Astrocyte (in vitro differentiated cells and primary cell): ENCODE measurements at regions not wholly inside any gene's neighbourhood (a gene's known extent, or its start where the extent isn't known, plus 50 kb on each side); places are given as distances from the start of the nearest gene placed in this dataset.
A peak's percentile ranks its signal among the peaks of the same experiment; 100 is the strongest.
"Not testable (repeated sequence)": the region's sequence is repeated elsewhere in the genome, so short reads cannot be mapped to it uniquely, and the experiment has no call there.

ENCODE experiments used
- DNase-seq: peaks from one replicate; pipeline ENCODE4 v3.0.0-alpha.2; 2010; ENCODE audit warnings: low read depth
- FAIRE-seq: peaks from 2 replicates; lab custom pipeline; 2011; peaks lifted over from hg19 to GRCh38; lab: Jason Lieb, UNC
- H2AFZ ChIP-seq: 2 replicates; pipeline ENCODE4 v1.6.0; 2012; ENCODE audit warnings: low read depth, low read length, inconsistent platforms
- H3K27ac ChIP-seq: 2 replicates; pipeline ENCODE4 v1.5.1; 2011; ENCODE audit warnings: low read depth, low read length, inconsistent platforms
- H3K27me3 ChIP-seq: 2 replicates; pipeline ENCODE4 v1.6.0; 2011; ENCODE audit warnings: low read length, inconsistent platforms; ENCODE audit not compliant: insufficient read depth
- H3K36me3 ChIP-seq: 2 replicates; pipeline ENCODE4 v1.5.1; 2011; ENCODE audit warnings: low read length, inconsistent platforms; ENCODE audit not compliant: insufficient read depth
- H3K4me1 ChIP-seq: 2 replicates; pipeline ENCODE4 v1.5.1; 2011; ENCODE audit warnings: low read length, inconsistent platforms; ENCODE audit not compliant: insufficient read depth
- H3K4me2 ChIP-seq: 2 replicates; pipeline ENCODE4 v1.6.0; 2012; ENCODE audit warnings: low read length, inconsistent platforms
- H3K4me3 ChIP-seq: 2 replicates; pipeline ENCODE4 v1.5.1; 2011; ENCODE audit warnings: low read depth, mild to moderate bottlenecking, low read length, inconsistent platforms; ENCODE audit not compliant: insufficient read depth
- H3K79me2 ChIP-seq: 2 replicates; pipeline ENCODE4 v1.6.0; 2012; ENCODE audit warnings: mild to moderate bottlenecking, low read length, inconsistent platforms; ENCODE audit not compliant: insufficient read depth
- H3K9ac ChIP-seq: 2 replicates; pipeline ENCODE4 v1.6.0; 2012; ENCODE audit warnings: mild to moderate bottlenecking, low read length, inconsistent platforms
- H3K9me3 ChIP-seq: 2 replicates; pipeline ENCODE4 v1.5.1; 2012; ENCODE audit warnings: low read depth, mild to moderate bottlenecking, low read length, inconsistent platforms; ENCODE audit not compliant: insufficient read depth
- H4K20me1 ChIP-seq: 2 replicates; pipeline ENCODE4 v1.6.0; 2012; ENCODE audit warnings: low read length, inconsistent platforms; ENCODE audit not compliant: insufficient read depth
- H3K27ac Mint-ChIP-seq: one replicate; pipeline ENCODE4 v1.8.0; 2021; ENCODE audit warnings: mild to moderate bottlenecking, mixed read lengths; ENCODE audit not compliant: unreplicated experiment
- H3K27me3 Mint-ChIP-seq: one replicate; pipeline ENCODE4 v1.8.0; 2021; ENCODE audit warnings: low read depth, mixed read lengths; ENCODE audit not compliant: unreplicated experiment
- H3K36me3 Mint-ChIP-seq: one replicate; pipeline ENCODE4 v1.8.0; 2021; ENCODE audit warnings: low read depth, mixed read lengths; ENCODE audit not compliant: unreplicated experiment
- H3K4me1 Mint-ChIP-seq: one replicate; pipeline ENCODE4 v1.8.0; 2021; ENCODE audit warnings: low read depth, mixed read lengths; ENCODE audit not compliant: unreplicated experiment
- H3K4me3 Mint-ChIP-seq: one replicate; pipeline ENCODE4 v1.8.0; 2021; ENCODE audit warnings: mild to moderate bottlenecking, moderate library complexity, mixed read lengths; ENCODE audit not compliant: unreplicated experiment
- H3K9me3 Mint-ChIP-seq: one replicate; pipeline ENCODE4 v1.8.0; 2021; ENCODE audit warnings: mild to moderate bottlenecking, mixed read lengths; ENCODE audit not compliant: unreplicated experiment
- CTCF ChIP-seq: IDR thresholded peaks from 2 replicates; pipeline ENCODE4 v1.5.1; 2011; ENCODE audit warnings: low read depth, mild to moderate bottlenecking, inconsistent platforms, low read length, moderate library complexity; ENCODE audit not compliant: insufficient read depth
- EZH2 ChIP-seq: IDR thresholded peaks from 2 replicates; pipeline ENCODE4 v1.6.1; 2012; ENCODE audit warnings: mild to moderate bottlenecking, low read length, inconsistent platforms; ENCODE audit not compliant: insufficient read depth

DNA sequence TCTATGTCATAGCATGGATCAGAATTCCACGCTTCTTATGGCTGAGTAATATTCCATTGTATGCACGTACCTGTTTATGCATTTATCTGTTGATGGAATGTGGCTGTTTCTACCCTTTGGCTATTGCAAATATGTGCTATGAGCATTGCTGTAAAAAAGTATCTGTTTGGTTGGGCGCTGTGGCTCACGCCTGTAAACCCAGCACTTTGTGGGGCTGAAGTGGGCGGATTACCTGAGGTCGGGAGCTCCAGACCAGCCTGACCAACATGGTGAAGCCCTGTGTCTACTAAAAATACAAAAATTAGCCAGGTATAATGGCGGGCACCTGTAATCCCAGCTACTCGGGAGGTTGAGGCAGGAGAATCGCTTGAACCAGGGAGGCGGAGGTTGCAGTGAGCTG lies 182.4 kb downstream of the BCAS1 start:
- Histone ChIP-seq H3K4me1 (peaks cover 20% of the 10 kb centered on the region), H3K36me3 (no peaks in the 10 kb centered on the region), H3K4me2 (no peak overlapping the region), H2AFZ (no peak overlapping the region), H3K79me2 (no peaks in the 10 kb centered on the region), H4K20me1 (no peaks in the 10 kb centered on the region), H3K4me3 (no peak overlapping the region), H3K27ac (no peak overlapping the region), H3K9ac (no peak overlapping the region), H3K9me3 (no peaks in the 10 kb centered on the region), H3K27me3 (no peaks in the 10 kb centered on the region)
- no peaks in the 10 kb centered on the region for H3K9me3 Mint-ChIP-seq
- no peak overlapping the region for H3K4me3 Mint-ChIP-seq
- H3K27me3 Mint-ChIP-seq, result no peaks in the 10 kb centered on the region
- TF ChIP-seq EZH2 (no peak), CTCF (no peak)
- H3K27ac Mint-ChIP-seq, result no peak overlapping the region
- H3K4me1 Mint-ChIP-seq, result peaks cover 8% of the 10 kb centered on the region
- no peak for FAIRE-seq
- no peaks in the 10 kb centered on the region for H3K36me3 Mint-ChIP-seq
- DNase-seq, result no peak

DNA sequence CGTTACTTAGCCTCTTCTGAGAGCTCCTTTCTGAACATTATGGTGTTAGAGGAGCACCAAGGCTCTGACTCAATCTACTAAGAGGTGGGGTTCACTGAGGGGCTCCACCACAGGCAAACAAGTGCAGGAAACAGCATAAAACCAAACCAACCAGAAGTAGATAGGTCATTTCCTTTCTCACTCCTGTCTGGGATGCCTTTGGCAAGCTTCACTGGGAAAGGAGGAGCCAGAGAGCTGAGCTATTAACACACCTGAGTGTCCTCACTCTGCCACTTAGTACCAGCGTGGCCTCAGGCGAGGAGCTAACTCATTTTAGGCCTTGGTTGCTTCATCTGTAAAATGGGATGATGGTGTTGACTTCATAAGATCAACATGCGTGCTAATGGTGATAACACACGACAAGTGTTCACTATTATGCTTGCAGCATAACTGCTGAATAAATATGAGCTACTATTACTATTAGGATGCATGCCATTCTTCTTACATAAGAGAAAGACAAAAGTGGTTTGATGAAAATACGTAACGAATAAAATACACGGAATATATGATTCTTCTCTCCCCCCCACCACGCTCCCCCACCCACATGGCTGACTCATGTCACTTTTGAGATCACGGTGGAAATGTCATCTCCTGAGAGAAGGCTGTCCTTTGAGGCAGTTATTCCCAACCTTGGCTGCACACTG lies 185.4 kb downstream of the BCAS1 start:
- H3K36me3 Mint-ChIP-seq, result no peaks in the 10 kb centered on the region
- Histone ChIP-seq H3K4me1 (peaks cover 9% of the 10 kb centered on the region), H2AFZ (no peak overlapping the region), H3K4me3 (no peak overlapping the region), H3K9me3 (no peaks in the 10 kb centered on the region), H3K27me3 (no peaks in the 10 kb centered on the region), H3K27ac (peak overlapping the region; percentile 74), H3K4me2 (peak overlapping the region; percentile 39), H3K36me3 (no peaks in the 10 kb centered on the region), H3K9ac (peak overlapping the region; percentile 51), H4K20me1 (no peaks in the 10 kb centered on the region), H3K79me2 (no peaks in the 10 kb centered on the region)
- FAIRE-seq, result no peak
- H3K27ac Mint-ChIP-seq, result no peak overlapping the region
- H3K4me1 Mint-ChIP-seq, result peaks cover 7% of the 10 kb centered on the region
- H3K9me3 Mint-ChIP-seq, result no peaks in the 10 kb centered on the region
- DNase-seq, result no peak
- no peaks in the 10 kb centered on the region for H3K27me3 Mint-ChIP-seq
- no peak overlapping the region for H3K4me3 Mint-ChIP-seq
- no peak for TF ChIP-seq EZH2
- no peak for TF ChIP-seq CTCF

DNA sequence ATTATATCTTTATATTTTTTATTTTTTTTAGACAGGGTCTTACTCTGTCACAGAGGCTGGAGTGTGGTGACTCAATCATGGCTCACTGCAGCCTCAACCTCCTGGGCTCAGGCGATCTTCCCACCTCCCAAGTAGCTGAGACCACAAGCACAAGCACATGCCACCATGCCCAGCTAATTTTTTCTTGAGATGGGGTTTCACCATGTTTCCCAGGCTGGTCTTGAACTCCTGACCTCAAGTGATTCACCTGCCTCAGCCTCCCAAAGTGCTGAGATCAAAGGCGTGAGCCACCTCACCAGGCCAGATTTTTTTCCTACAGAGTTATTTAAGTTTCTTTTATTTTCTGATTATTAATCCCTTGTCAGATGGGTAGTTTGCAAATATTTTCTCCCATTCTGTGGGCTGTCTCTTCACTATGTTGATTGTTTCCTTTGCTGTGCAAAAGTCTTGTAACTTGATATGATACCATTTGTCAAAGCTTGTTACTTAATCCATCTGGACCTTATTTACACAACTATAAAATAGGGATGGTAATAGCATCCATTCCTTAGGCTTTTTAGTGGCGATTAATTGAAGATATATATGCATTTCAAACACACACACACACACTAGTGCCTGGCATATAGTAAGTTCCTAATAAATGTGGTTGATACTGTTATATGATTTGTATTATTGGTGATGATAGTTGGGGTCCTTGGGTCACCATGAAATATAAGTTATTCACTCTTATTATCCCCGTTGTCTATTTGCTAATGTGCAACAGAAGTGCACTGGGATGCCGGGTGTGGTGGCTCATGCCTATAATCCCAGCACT lies 187.1 kb downstream of the BCAS1 start:
- Histone ChIP-seq H3K9me3 (no peaks in the 10 kb centered on the region), H3K4me1 (peaks cover 9% of the 10 kb centered on the region), H3K4me3 (no peak overlapping the region), H3K27ac (peak overlapping the region; percentile 74), H3K27me3 (no peaks in the 10 kb centered on the region), H4K20me1 (no peaks in the 10 kb centered on the region), H3K36me3 (no peaks in the 10 kb centered on the region), H3K9ac (peak overlapping the region; percentile 40), H2AFZ (no peak overlapping the region), H3K79me2 (no peaks in the 10 kb centered on the region), H3K4me2 (peak overlapping the region; percentile 1)
- FAIRE-seq, result no peak
- Mint-ChIP-seq H3K27me3 (no peaks in the 10 kb centered on the region), H3K27ac (peak overlapping the region; percentile 55), H3K9me3 (no peaks in the 10 kb centered on the region), H3K36me3 (no peaks in the 10 kb centered on the region), H3K4me1 (peaks cover 9% of the 10 kb centered on the region), H3K4me3 (no peak overlapping the region)
- TF ChIP-seq CTCF (no peak), EZH2 (no peak)
- peak; percentile 88 for DNase-seq

DNA sequence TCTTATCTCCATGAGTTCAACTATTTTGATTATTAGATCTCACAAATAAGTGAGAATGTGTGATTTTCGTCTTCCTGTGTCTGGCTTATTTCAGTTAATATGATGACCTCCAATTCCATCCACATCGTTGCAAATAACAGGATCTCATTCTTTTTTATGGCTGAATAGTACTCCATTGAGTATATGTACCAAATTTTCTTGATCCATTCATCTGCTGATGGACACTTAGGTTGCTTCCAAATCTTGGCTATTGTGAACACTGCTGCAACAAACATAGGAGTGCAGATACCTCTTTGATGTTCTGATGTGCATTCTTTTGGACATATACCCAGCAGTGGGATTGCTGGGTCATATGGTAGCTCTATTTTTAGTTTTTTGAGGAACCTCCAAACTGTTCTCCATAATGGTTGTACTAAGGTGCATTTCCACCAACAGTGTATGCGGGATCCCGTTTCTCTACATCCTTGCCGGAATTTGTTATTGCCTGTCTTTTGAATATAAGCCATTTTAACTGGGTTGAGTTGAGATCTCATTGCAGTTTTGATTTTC lies 187.9 kb downstream of the BCAS1 start:
- not testable (repeated sequence) for H3K4me2 ChIP-seq, H3K36me3 ChIP-seq, H3K4me1 ChIP-seq, DNase-seq, H3K4me1 Mint-ChIP-seq, FAIRE-seq, H3K9me3 ChIP-seq, H3K4me3 Mint-ChIP-seq, H3K36me3 Mint-ChIP-seq, H3K27me3 Mint-ChIP-seq, H3K9me3 Mint-ChIP-seq, H3K27me3 ChIP-seq, H3K27ac Mint-ChIP-seq, H3K79me2 ChIP-seq, H3K4me3 ChIP-seq, H4K20me1 ChIP-seq, H2AFZ ChIP-seq
- H3K9ac ChIP-seq, result peak overlapping the region; percentile 40
- H3K27ac ChIP-seq, result peak overlapping the region; percentile 74
